ENCODE measurements at regions not wholly inside any gene's neighbourhood (a gene's known extent, or its start where the extent isn't known, plus 50 kb on each side); places are given as distances from the start of the nearest gene placed in this dataset.

GRCh38 chr3:135310317-135310716 is 515.3 kb downstream of the EPHB1 start:
- DNase-seq: no peak

GRCh38 chr3:135311699-135312098 is 516.6 kb downstream of the EPHB1 start:
- DNase-seq: no peak

GRCh38 chr3:135314237-135314636 is 519.2 kb downstream of the EPHB1 start:
- DNase-seq: no peak

- no peak for DNase-seq
These were observed 529.2 kb downstream of the EPHB1 start for GRCh38 chr3:135324301-135324700.

GRCh38 chr3:135325096-135325495 is 530.0 kb downstream of the EPHB1 start:
- no peak for DNase-seq

- no peak for DNase-seq
These were observed 530.7 kb downstream of the EPHB1 start for GRCh38 chr3:135325726-135326235.

- no peak for DNase-seq
These were observed 531.8 kb downstream of the EPHB1 start for GRCh38 chr3:135326851-135327250.

GRCh38 chr3:135328036-135328435 is 533.0 kb downstream of the EPHB1 start:
- DNase-seq: no peak

GRCh38 chr3:135329479-135329878 is 534.4 kb downstream of the EPHB1 start:
- no peak for DNase-seq

GRCh38 chr3:135337192-135337591 is 542.1 kb downstream of the EPHB1 start:
- DNase-seq: no peak

GRCh38 chr3:135348690-135349089 is 553.6 kb downstream of the EPHB1 start:
- peak in 1 of 3 donors; percentile 3 for DNase-seq

- no peak for DNase-seq
These were observed 554.3 kb downstream of the EPHB1 start for GRCh38 chr3:135349254-135349948.

- DNase-seq: no peak
These were observed 557.2 kb downstream of the EPHB1 start for GRCh38 chr3:135352213-135352612.

- DNase-seq: no peak
These were observed 567.8 kb downstream of the EPHB1 start for GRCh38 chr3:135362889-135363288.

GRCh38 chr3:135364676-135365075 is 569.6 kb downstream of the EPHB1 start:
- no peak for DNase-seq

GRCh38 chr3:135366816-135367215 is 571.8 kb downstream of the EPHB1 start:
- DNase-seq: no peak

GRCh38 chr3:135368316-135368715 is 573.3 kb downstream of the EPHB1 start:
- DNase-seq: no peak

- DNase-seq: no peak
These were observed 573.7 kb downstream of the EPHB1 start for GRCh38 chr3:135368781-135369180.

- DNase-seq: no peak
These were observed 579.5 kb downstream of the EPHB1 start for GRCh38 chr3:135374571-135374970.

GRCh38 chr3:135382188-135382587 is 583.3 kb upstream of the PPP2R3A start:
- no peak for DNase-seq

GRCh38 chr3:135382621-135383020 is 582.9 kb upstream of the PPP2R3A start:
- DNase-seq: no peak

- no peak for DNase-seq
These were observed 582.2 kb upstream of the PPP2R3A start for GRCh38 chr3:135383301-135383700.

GRCh38 chr3:135392151-135392550 is 573.4 kb upstream of the PPP2R3A start:
- DNase-seq: no peak

- DNase-seq: no peak
These were observed 572.4 kb upstream of the PPP2R3A start for GRCh38 chr3:135393159-135393558.

GRCh38 chr3:135393898-135394525 is 571.5 kb upstream of the PPP2R3A start:
- DNase-seq: no peak
